ENCODE measurements at regions not wholly inside any gene's neighbourhood (a gene's known extent, or its start where the extent isn't known, plus 50 kb on each side); places are given as distances from the start of the nearest gene placed in this dataset.

DNA sequence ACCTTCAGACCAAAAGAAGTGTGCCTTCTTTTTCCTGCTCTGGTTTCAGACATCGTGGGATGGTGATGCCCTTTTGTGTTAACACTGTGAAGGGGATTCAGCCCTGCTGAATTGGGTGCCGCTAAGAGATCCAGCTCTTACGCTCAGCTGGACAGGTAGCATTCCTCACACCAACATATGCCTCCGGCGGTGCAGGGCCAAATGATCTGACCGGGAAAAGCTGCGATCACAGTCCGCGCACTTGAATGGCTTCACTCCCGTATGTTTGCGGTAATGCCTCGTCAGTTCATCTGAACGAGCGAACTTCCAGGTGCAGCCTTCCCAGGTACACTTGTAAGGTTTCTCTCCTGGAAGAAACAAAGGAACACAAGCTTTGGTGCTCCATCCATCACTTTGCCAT lies 438.9 kb downstream of the KLF12 start:
- Histone ChIP-seq H3K9ac (ENCODE audit: low read depth, low read length) (no peak overlapping the region), H3K4me3 (ENCODE audit: low read length) (no peak overlapping the region), H3K36me3 (ENCODE audit: insufficient read depth, low read length) (peaks cover 24% of the 10 kb centered on the region), H3K4me1 (ENCODE audit: control insufficient read depth, insufficient read depth, low read length) (peaks cover 4% of the 10 kb centered on the region), H3K4me2 (ENCODE audit: low read length) (no peak overlapping the region), H3K27me3 (ENCODE audit: control insufficient read depth, insufficient read depth, low read length) (no peaks in the 10 kb centered on the region), H3K9me3 (replicated peaks; ENCODE audit: low read length) (no peaks in the 10 kb centered on the region)

DNA sequence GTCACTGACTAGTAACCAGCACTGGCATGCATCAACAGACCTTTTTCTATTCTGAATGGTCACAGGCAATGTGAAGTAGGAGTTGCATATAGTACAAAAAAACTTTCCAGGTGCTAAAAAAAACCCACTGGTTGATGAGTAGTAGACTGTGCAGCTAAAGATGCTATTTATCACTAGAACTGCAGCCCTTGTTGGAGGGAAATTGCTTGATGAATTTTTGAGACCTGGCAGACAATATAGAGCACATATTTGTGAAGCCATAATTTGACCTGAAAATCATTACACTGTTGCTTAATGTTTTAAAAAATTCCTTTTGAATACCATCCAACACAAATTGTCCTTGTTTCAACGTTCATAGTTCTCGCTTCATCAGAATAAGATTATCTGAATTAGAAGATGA lies 441.0 kb downstream of the KLF12 start:
- H3K4me2 ChIP-seq (ENCODE audit: low read length): no peak overlapping the region
- H3K4me1 ChIP-seq (ENCODE audit: control insufficient read depth, insufficient read depth, low read length): no peaks in the 10 kb centered on the region
- H3K27me3 ChIP-seq (ENCODE audit: control insufficient read depth, insufficient read depth, low read length): no peaks in the 10 kb centered on the region
- H3K9me3 ChIP-seq (replicated peaks; ENCODE audit: low read length): no peaks in the 10 kb centered on the region
- no peak overlapping the region for H3K9ac ChIP-seq (ENCODE audit: low read depth, low read length)
- no peak overlapping the region for H3K4me3 ChIP-seq (ENCODE audit: low read length)
- peaks cover 28% of the 10 kb centered on the region for H3K36me3 ChIP-seq (ENCODE audit: insufficient read depth, low read length)

DNA sequence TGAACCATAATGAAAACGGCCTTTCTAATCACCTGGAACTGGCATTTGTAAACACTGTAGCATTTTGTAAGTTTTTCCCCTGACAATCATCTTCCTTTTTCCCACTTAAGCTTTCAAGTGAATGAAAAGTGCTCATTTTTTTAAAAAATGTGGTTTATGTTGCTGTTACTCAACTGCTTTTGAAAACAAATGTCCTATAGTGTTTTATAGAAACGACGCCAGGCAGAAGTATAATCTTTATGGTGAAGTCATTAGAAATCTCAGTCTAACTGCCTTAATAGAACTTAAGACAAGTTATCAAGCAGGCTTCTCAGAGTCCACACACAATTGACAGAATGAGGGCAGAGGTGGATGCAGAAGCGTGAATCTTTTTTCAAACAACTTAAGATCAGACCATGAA lies 442.3 kb downstream of the KLF12 start:
- H3K4me1 ChIP-seq (ENCODE audit: control insufficient read depth, insufficient read depth, low read length): no peaks in the 10 kb centered on the region
- H3K9me3 ChIP-seq (replicated peaks; ENCODE audit: low read length): no peaks in the 10 kb centered on the region
- H3K4me3 ChIP-seq (ENCODE audit: low read length): no peak overlapping the region
- no peak overlapping the region for H3K9ac ChIP-seq (ENCODE audit: low read depth, low read length)
- H3K27me3 ChIP-seq (ENCODE audit: control insufficient read depth, insufficient read depth, low read length): no peaks in the 10 kb centered on the region
- no peak overlapping the region for H3K4me2 ChIP-seq (ENCODE audit: low read length)
- H3K36me3 ChIP-seq (ENCODE audit: insufficient read depth, low read length): peaks cover 25% of the 10 kb centered on the region

DNA sequence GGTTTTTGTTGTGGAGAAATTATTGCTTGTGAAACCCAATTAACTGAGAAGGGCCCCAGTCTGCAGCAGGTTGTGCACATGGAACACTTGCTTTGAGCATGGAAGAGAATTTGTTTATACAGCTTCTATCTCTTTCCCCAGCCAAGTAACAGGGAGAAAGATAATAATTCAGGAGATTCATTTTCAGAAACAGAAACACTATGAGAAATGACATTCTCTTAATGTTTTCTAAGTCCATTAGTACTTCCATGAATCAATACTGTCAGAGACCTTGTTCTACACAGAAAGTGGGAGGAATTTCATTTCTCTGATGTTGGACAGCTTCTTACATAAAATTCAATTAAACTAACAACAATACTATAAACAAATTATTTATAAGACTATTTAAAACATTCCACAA lies 446.3 kb downstream of the KLF12 start:
- Histone ChIP-seq H3K27me3 (ENCODE audit: control insufficient read depth, insufficient read depth, low read length) (no peaks in the 10 kb centered on the region), H3K9me3 (replicated peaks; ENCODE audit: low read length) (no peaks in the 10 kb centered on the region), H3K4me1 (ENCODE audit: control insufficient read depth, insufficient read depth, low read length) (no peaks in the 10 kb centered on the region), H3K36me3 (ENCODE audit: insufficient read depth, low read length) (peaks cover 4% of the 10 kb centered on the region), H3K4me3 (ENCODE audit: low read length) (no peak overlapping the region), H3K9ac (ENCODE audit: low read depth, low read length) (no peak overlapping the region), H3K4me2 (ENCODE audit: low read length) (no peak overlapping the region)

DNA sequence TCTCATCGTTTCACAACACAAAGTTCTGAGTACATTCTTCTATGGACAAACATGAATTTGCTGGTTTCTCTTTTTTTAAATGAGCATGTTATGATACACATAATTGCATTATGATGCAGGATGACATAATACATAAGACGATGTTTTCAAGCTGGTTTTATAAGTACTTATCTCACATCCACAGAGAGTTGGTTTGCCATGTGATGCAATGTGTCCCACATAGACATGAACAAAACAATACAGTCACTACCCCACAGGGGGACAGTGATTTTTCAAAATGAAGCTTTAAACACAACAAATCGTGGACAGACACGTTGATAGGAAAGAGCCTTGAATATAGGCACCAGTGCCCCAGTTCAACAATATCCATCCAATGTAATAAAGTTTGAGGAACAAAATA lies 447.1 kb downstream of the KLF12 start:
- Histone ChIP-seq H3K36me3 (ENCODE audit: insufficient read depth, low read length) (peaks cover 4% of the 10 kb centered on the region), H3K4me2 (ENCODE audit: low read length) (no peak overlapping the region), H3K27me3 (ENCODE audit: control insufficient read depth, insufficient read depth, low read length) (no peaks in the 10 kb centered on the region), H3K9me3 (replicated peaks; ENCODE audit: low read length) (no peaks in the 10 kb centered on the region), H3K9ac (ENCODE audit: low read depth, low read length) (no peak overlapping the region), H3K4me1 (ENCODE audit: control insufficient read depth, insufficient read depth, low read length) (no peaks in the 10 kb centered on the region), H3K4me3 (ENCODE audit: low read length) (no peak overlapping the region)

DNA sequence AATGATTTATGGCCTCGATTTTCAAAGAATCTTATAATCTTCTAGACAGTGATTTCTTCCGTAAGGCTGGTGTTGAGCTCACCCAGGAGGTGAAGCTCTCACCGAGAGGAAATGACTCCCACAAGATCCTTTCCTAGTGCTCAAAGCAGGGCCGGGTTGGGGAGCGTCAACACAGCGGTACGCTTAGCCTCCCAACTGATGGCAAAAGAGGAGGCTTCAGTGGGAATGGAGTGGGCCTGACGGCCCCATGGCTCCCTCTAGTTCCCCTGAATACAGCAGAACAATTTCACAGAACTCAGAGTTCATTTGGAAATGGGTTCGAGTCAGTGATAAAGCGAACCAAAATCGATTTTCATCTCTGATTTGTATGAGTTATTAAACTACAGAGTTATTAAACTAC lies 449.5 kb downstream of the KLF12 start:
- Histone ChIP-seq H3K4me1 (ENCODE audit: control insufficient read depth, insufficient read depth, low read length) (no peaks in the 10 kb centered on the region), H3K4me2 (ENCODE audit: low read length) (no peak overlapping the region), H3K27me3 (ENCODE audit: control insufficient read depth, insufficient read depth, low read length) (no peaks in the 10 kb centered on the region), H3K4me3 (ENCODE audit: low read length) (no peak overlapping the region), H3K36me3 (ENCODE audit: insufficient read depth, low read length) (peaks cover under 1% of the 10 kb centered on the region), H3K9me3 (replicated peaks; ENCODE audit: low read length) (no peaks in the 10 kb centered on the region), H3K9ac (ENCODE audit: low read depth, low read length) (no peak overlapping the region)

DNA sequence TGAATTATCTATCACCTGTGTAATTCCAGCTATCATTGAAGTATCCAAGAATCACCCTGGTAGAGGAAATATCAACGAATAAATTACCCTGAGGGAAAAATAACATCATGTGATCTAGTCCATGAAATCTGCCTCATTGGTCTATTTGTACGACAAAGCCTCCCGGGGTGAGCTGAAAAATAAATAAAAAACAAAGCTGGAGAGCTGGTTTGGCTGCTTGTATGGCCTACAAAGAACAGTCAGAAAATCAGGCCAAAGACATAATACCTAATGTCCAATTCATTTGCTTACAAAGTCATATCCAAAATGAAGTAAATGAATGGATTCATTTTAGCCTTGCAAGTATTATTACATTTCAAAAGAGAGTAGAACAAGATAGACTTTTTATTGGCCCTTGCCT lies 449.9 kb downstream of the KLF12 start:
- no peaks in the 10 kb centered on the region for H3K4me1 ChIP-seq (ENCODE audit: control insufficient read depth, insufficient read depth, low read length)
- H3K36me3 ChIP-seq (ENCODE audit: insufficient read depth, low read length): no peaks in the 10 kb centered on the region
- no peak overlapping the region for H3K4me3 ChIP-seq (ENCODE audit: low read length)
- H3K9me3 ChIP-seq (replicated peaks; ENCODE audit: low read length): no peaks in the 10 kb centered on the region
- no peak overlapping the region for H3K4me2 ChIP-seq (ENCODE audit: low read length)
- no peak overlapping the region for H3K9ac ChIP-seq (ENCODE audit: low read depth, low read length)
- no peaks in the 10 kb centered on the region for H3K27me3 ChIP-seq (ENCODE audit: control insufficient read depth, insufficient read depth, low read length)

DNA sequence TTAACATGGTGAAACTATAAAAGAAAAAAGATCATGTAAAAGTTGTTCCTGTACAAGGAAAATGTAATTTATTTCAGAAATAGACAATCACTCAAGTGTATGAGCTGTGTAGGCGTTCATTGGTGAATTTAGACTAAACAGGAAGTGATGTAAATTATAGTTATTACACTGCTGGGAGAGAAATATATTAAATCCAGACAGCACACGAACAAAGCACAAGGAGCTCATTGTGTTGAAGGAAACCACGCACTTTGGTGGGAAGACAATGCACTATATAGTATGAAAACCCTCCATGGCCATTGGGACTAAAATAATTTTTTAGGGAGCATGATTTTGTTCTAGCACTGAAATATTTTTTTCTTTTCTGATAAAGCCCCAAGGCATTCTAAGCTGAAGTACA lies 450.5 kb downstream of the KLF12 start:
- Histone ChIP-seq H3K4me3 (ENCODE audit: low read length) (no peak overlapping the region), H3K27me3 (ENCODE audit: control insufficient read depth, insufficient read depth, low read length) (no peaks in the 10 kb centered on the region), H3K36me3 (ENCODE audit: insufficient read depth, low read length) (no peaks in the 10 kb centered on the region), H3K9me3 (replicated peaks; ENCODE audit: low read length) (no peaks in the 10 kb centered on the region), H3K4me1 (ENCODE audit: control insufficient read depth, insufficient read depth, low read length) (no peaks in the 10 kb centered on the region), H3K9ac (ENCODE audit: low read depth, low read length) (no peak overlapping the region), H3K4me2 (ENCODE audit: low read length) (no peak overlapping the region)

DNA sequence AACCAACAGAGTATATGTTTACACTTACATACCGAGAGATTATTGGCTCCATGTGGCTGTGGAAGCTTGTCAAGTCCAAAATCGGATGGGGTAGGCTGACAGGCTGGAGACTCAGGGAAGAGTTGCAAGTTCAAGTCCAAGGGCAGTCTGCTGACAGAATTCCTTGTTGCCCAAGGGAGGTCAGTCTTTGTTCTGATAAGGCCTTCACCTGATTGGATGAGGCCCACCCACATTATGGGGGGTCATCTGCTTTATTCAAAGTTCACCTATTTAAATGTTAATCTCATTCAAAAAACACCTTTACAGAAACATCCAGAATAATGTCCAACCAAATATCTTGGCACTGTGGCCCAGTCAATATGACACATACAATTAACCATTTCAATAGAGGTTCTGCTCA lies 452.4 kb downstream of the KLF12 start:
- Histone ChIP-seq H3K4me3 (ENCODE audit: low read length) (no peak overlapping the region), H3K4me1 (ENCODE audit: control insufficient read depth, insufficient read depth, low read length) (peaks cover 9% of the 10 kb centered on the region), H3K9me3 (replicated peaks; ENCODE audit: low read length) (no peaks in the 10 kb centered on the region), H3K27me3 (ENCODE audit: control insufficient read depth, insufficient read depth, low read length) (no peaks in the 10 kb centered on the region), H3K9ac (ENCODE audit: low read depth, low read length) (no peak overlapping the region), H3K4me2 (ENCODE audit: low read length) (no peak overlapping the region), H3K36me3 (ENCODE audit: insufficient read depth, low read length) (no peaks in the 10 kb centered on the region)

DNA sequence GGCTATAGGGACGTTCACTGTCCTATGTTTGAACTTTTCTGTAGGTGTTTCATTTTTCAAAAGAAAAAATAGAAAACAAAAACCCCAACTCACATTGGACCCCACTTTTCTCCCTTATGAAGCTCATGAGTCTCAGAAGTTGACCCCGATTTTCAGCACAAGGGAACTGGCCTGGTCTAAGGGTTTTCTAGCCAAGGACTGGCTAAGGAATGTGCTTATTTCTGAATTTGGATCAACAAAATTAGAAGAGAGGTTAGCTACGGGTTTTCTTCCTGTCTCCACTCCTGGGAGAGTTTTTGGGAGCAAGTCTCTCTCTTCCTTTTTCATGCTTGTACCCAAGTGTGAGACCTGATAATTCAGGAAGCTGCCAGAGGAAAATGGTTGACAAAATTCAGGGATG lies 453.2 kb downstream of the KLF12 start:
- H3K27me3 ChIP-seq (ENCODE audit: control insufficient read depth, insufficient read depth, low read length): no peaks in the 10 kb centered on the region
- no peaks in the 10 kb centered on the region for H3K9me3 ChIP-seq (replicated peaks; ENCODE audit: low read length)
- no peak overlapping the region for H3K4me2 ChIP-seq (ENCODE audit: low read length)
- peaks cover 11% of the 10 kb centered on the region for H3K4me1 ChIP-seq (ENCODE audit: control insufficient read depth, insufficient read depth, low read length)
- no peak overlapping the region for H3K9ac ChIP-seq (ENCODE audit: low read depth, low read length)
- no peak overlapping the region for H3K4me3 ChIP-seq (ENCODE audit: low read length)
- H3K36me3 ChIP-seq (ENCODE audit: insufficient read depth, low read length): no peaks in the 10 kb centered on the region

DNA sequence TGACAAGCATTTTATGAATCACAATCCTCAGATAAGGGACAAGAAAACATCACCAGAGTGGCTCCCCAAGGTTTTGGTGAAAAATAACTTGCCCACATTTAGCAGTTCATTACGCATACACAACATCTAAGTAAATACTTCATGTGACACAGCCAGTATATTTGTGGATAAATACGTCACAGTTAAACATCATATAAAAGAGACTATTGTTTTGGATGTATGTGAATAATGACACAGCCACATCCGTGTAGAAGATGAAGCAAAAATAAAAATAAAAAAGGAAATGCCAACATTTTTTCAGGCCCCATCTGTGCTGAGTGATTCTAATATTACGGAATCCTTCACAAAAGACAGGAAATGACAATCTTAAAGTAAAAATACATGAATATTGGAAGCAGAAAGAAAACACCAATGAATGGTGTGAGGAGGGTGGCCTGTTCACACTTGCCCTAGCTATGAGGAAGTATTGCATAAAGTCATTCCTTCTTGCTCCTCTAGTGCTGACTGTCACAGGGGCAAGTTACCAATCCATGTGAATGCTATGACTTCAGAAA lies 457.1 kb downstream of the KLF12 start:
- Histone ChIP-seq H3K4me1 (ENCODE audit: control insufficient read depth, insufficient read depth, low read length) (peaks cover 11% of the 10 kb centered on the region), H3K4me3 (ENCODE audit: low read length) (no peak overlapping the region), H3K27me3 (ENCODE audit: control insufficient read depth, insufficient read depth, low read length) (no peaks in the 10 kb centered on the region), H3K9me3 (replicated peaks; ENCODE audit: low read length) (no peaks in the 10 kb centered on the region), H3K9ac (ENCODE audit: low read depth, low read length) (no peak overlapping the region), H3K4me2 (ENCODE audit: low read length) (no peak overlapping the region), H3K36me3 (ENCODE audit: insufficient read depth, low read length) (no peaks in the 10 kb centered on the region)

DNA sequence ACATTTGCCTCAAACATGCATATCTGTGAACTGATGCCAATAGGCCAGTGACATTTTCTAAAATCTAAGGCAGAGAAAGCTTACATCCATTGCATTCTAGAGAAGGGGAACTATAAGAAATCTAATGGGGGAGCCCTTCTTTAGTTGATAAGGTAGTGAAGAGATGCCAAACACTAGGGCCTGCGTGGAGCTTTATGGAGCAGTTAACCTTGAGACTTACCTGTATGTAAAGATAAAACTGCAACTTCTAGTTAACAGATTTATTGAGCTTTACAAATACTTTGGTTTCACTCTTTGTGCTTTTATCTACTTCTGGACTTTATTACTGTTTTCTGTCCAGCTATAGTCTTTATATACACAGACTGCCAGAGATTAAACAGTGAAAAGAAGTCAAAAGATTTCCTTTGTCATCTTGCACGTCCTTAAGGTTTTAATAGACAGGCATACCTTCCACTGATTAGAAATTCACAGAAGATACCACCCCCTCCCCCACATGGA lies 457.6 kb downstream of the KLF12 start:
- Histone ChIP-seq H3K4me1 (ENCODE audit: control insufficient read depth, insufficient read depth, low read length) (peaks cover 11% of the 10 kb centered on the region), H3K36me3 (ENCODE audit: insufficient read depth, low read length) (no peaks in the 10 kb centered on the region), H3K9me3 (replicated peaks; ENCODE audit: low read length) (no peaks in the 10 kb centered on the region), H3K4me2 (ENCODE audit: low read length) (no peak overlapping the region), H3K4me3 (ENCODE audit: low read length) (no peak overlapping the region), H3K27me3 (ENCODE audit: control insufficient read depth, insufficient read depth, low read length) (no peaks in the 10 kb centered on the region), H3K9ac (ENCODE audit: low read depth, low read length) (no peak overlapping the region)

Data from skeletal muscle satellite cell (primary cell).